ENCODE measurements at regions not wholly inside any gene's neighbourhood (a gene's known extent, or its start where the extent isn't known, plus 50 kb on each side); places are given as distances from the start of the nearest gene placed in this dataset.

DNA sequence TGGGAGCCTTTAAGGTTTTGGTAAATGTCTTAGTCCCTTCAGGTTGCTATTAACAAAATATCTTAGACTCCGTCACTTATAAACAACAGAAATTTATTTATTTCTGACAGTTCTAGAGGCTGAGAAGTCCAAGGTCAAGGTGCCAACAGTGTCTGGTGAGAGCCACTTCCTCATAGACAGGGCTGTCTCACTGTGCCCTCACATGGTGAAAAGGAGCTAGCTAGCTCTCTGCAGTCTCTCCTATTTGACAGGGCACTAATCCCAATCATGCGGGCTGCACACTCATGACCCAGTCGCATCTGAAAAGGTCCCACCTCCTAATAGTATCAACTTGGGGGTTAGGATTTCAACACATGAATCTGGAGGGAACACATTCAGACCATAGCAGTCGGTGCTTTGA lies 63.4 kb upstream of the KLF3 start:
- no peaks in the 10 kb centered on the region for H3K79me1 ChIP-seq (ENCODE audit: low read depth, low read length)
- no peak overlapping the region for H2BK12ac ChIP-seq (ENCODE audit: low read depth, low read length)
- H2AK5ac ChIP-seq (ENCODE audit: low read depth, low read length): no peak overlapping the region
- no peaks in the 10 kb centered on the region for H3K36me3 ChIP-seq (ENCODE audit: control insufficient read depth in 2 of 4, insufficient read depth in 4 of 4, low read length in 3 of 4)
- H3K27ac ChIP-seq (ENCODE audit: low read depth, low read length): no peak overlapping the region
- no peak overlapping the region for H2BK20ac ChIP-seq (ENCODE audit: low read length)
- DNase-seq (ENCODE audit: low read depth in 1 of 2, low spot score in 2 of 2): no peak
- FAIRE-seq: no peak
- H3K56ac ChIP-seq (replicated peaks; ENCODE audit: insufficient read length, low read depth, low read length): no peak overlapping the region
- H2BK15ac ChIP-seq (ENCODE audit: low read length): no peak overlapping the region
- 93% methylated on average over 4 of the region's 4 CpGs; no CpG with 5 or more reads in 1 of the 2 experiments for WGBS, 2 experiments (ENCODE audit: extremely low coverage in 1 of 2, insufficient coverage in 1 of 2, insufficient read length in 1 of 2, insufficient replicate concordance in 2 of 2, low coverage in 1 of 2, low lambda C conversion rate in 2 of 2, missing lambda C conversion rate in 1 of 2)
- H3K4me3 ChIP-seq (ENCODE audit: extremely low read depth in 1 of 4, insufficient read depth in 2 of 4, low read depth in 3 of 4, low read length in 4 of 4): no peak overlapping the region
- H3K4me2 ChIP-seq (ENCODE audit: insufficient read depth in 1 of 2, low read depth in 2 of 2, low read length in 2 of 2): no peak overlapping the region
- H2BK120ac ChIP-seq (replicated peaks; ENCODE audit: low read depth, low read length): no peak overlapping the region
- no peak overlapping the region for H2BK5ac ChIP-seq (ENCODE audit: low read depth, low read length)
- H3K23ac ChIP-seq (ENCODE audit: insufficient read length): no peak overlapping the region
- H3K79me2 ChIP-seq (ENCODE audit: control insufficient read depth in 1 of 2, insufficient read depth in 2 of 2, low read length in 2 of 2): no peaks in the 10 kb centered on the region
- peaks cover 0 to 4% (median 2%) of the 10 kb centered on the region in 4 experiments; a peak in 3 of 7 replicates for H3K4me1 ChIP-seq (replicated peaks in 1 of 4; ENCODE audit: control insufficient read depth in 3 of 4, insufficient read depth in 4 of 4, low read length in 3 of 4)
- H4K8ac ChIP-seq (ENCODE audit: extremely low read depth, insufficient read depth, low read length): no peak overlapping the region
- no peak overlapping the region for H3K9ac ChIP-seq (replicated peaks in 1 of 4; ENCODE audit: extremely low read depth in 1 of 4, low read depth in 3 of 4, low read length in 3 of 4)
- H2AFZ ChIP-seq (ENCODE audit: low read length): no peak overlapping the region
- H3K14ac ChIP-seq (ENCODE audit: insufficient read length): no peak overlapping the region
- no peaks in the 10 kb centered on the region for H4K20me1 ChIP-seq (replicated peaks in 1 of 2; ENCODE audit: control insufficient read depth in 1 of 2, insufficient read depth in 2 of 2, low read length in 2 of 2)
- H3K9me3 ChIP-seq (ENCODE audit: insufficient read depth in 2 of 2, low read depth in 1 of 2, low read length in 1 of 2): no peaks in the 10 kb centered on the region
- no peak overlapping the region for H4K5ac ChIP-seq (ENCODE audit: insufficient read length, low read depth, low read length)
- H3K27me3 ChIP-seq (replicated peaks in 1 of 4; ENCODE audit: control insufficient read depth in 3 of 4, extremely low read depth in 1 of 4, insufficient read depth in 3 of 4, low read length in 3 of 4): no peaks in the 10 kb centered on the region
- ChIA-PET CTCF (ENCODE audit: partially characterized antibody) (interaction anchor here (0.5 to 1.0 kb wide), 2 partner anchors 34 to 103 kb away, joined by 3 read pairs; no protein-coding TSS in a partner anchor), POLR2A (ENCODE audit: partially characterized antibody) (no interaction called here)
- no peaks in the 10 kb centered on the region for H3K23me2 ChIP-seq (ENCODE audit: low read depth, low read length)
- no peak overlapping the region for H3K4ac ChIP-seq (replicated peaks; ENCODE audit: insufficient read length, low read depth, low read length)
- no peak overlapping the region for H3K18ac ChIP-seq (ENCODE audit: extremely low read depth, low read length)
- no peak overlapping the region for H4K91ac ChIP-seq (replicated peaks; ENCODE audit: insufficient read length, low read length)
- no peak for TF ChIP-seq ATF2 (IDR thresholded peaks at IDR 0.05; ENCODE audit: low read length)
- TF ChIP-seq JUND (IDR thresholded peaks at IDR 0.05; ENCODE audit: low read length): no peak
- TF ChIP-seq TCF12 (IDR thresholded peaks at IDR 0.05; ENCODE audit: low read depth, low read length): no peak
- TF ChIP-seq CHD2 (IDR thresholded peaks at IDR 0.05; ENCODE audit: low read length): no peak
- TF ChIP-seq TEAD4 (IDR thresholded peaks at IDR 0.05; ENCODE audit: low read depth, low read length): no peak
- TF ChIP-seq TAF7 (optimal IDR thresholded peaks at IDR 0.05; ENCODE audit: borderline replicate concordance, low read depth, low read length): no peak
- no peak for TF ChIP-seq SIRT6 (IDR thresholded peaks at IDR 0.05; ENCODE audit: low read length)
- TF ChIP-seq POU5F1 (IDR thresholded peaks at IDR 0.05; ENCODE audit: low read depth, low read length): no peak
- no peak for TF ChIP-seq TBP (IDR thresholded peaks at IDR 0.05; ENCODE audit: low read depth, low read length)
- TF ChIP-seq YY1 (IDR thresholded peaks at IDR 0.05; ENCODE audit: low read depth, low read length): no peak
- no peak for TF ChIP-seq MAFK (IDR thresholded peaks at IDR 0.05; ENCODE audit: low read depth, low read length)
- TF ChIP-seq EZH2 (IDR thresholded peaks at IDR 0.05; ENCODE audit: low read depth, low read length, severe bottlenecking): no peak
